HPDE6-E6E7 (cell line): ENCODE measurements at regions not wholly inside any gene's neighbourhood (a gene's known extent, or its start where the extent isn't known, plus 50 kb on each side); places are given as distances from the start of the nearest gene placed in this dataset.

Source experiments
- DNase-seq: peaks from one replicate; pipeline ENCODE4 v3.0.0; 2011; ENCODE audit warnings: missing footprints; ENCODE audit errors: extremely low spot score

DNA sequence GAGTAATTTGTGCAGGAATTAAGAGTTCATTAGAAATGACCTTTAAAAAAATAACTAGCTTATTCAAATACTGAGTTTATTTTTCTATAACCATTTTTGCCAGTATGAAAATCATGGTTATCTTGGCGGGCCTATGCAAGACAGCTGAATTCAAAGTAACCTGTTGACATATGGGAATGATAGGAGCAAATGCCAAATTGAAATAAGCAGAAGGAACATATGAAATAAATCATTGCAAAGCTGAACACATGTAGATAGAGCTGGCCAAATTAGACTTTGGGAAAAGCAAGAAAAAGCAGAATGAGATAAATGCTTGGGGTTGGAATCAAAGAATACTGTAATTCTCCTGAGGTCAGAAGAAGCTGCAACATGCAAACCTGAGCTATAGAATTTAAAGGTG, 372.5 kb downstream of the ADAMTS20 start:
- DNase-seq: no peak

DNA sequence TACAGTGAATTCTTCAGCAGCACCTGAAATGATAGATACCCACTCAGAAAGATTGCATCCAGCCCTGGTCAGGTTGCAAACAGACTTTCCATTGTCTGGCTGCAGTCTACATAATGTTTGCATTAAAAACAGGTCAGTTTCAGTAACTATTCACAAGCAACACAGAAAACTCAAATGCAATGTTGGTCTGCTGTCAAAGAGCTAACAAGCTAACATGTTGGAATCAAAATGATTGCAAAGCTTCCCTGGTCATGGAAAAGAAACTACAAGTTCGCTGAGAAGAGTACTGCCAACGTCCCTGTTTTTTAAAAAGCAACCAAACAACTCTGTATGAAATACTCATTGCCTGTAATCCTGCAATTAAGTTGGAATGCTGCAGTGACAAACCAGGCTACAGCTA, 374.7 kb downstream of the ADAMTS20 start:
- no peak for DNase-seq

DNA sequence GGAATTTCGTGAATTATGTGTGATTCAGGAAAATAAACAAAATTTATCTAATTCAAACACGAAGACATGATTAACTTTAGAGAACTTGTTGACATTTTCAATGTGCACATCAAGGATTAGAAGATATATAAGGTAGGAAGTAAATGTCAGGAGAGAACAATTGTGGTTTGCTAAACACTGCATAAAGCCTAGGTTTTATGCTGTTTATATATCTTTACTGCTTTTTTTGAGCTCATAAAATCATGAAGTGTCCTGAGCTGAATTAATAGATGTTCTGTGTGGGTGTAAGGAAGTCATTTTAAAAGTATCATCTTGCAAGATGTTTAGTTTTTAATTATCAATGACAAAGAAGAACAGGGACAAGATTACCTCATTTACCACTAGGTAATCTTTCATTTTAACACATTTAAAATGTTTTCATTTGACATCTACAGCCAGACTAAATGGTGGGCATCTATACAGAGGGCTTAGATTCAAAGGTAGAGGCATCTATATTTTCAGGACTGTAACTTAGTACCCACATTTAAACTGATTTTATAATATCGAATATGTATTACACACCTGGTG, 382.8 kb downstream of the ADAMTS20 start:
- no peak for DNase-seq

DNA sequence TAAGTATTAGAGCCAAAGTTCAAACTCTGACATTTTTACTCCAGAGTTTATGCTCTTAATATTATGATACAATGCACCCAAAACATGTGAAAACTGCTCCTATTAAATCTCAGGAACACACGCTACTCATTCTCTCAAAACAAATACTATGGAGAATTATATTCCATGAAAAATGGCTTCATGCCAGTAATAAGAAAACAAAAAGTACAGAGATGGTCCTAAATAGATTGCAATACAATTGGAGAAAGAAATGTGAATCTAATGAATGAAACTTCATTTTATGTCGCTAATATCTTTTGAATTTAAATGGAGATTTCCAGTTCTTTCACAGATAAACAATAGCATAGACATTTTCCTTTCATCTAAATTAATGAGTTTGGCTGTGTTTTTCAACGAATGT, 384.3 kb downstream of the ADAMTS20 start:
- no peak for DNase-seq

DNA sequence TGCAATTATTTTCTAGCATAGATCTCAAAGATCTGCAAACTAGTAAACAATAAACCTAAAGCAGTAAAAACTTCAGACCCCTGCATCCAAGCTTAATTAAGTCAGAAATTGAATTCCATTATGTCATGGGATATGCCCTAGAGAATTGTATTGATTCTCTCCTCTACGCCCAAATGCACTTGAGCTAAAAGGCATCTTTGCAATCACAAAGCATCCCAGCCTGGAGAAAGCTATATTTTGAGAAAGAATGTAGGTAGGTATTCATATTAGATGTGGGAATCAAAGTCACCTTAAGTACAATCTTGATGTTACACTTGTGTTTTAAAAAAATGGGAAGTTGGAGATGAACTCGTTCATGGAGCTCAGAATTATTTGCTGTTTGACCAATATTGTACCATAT, 386.7 kb downstream of the ADAMTS20 start:
- DNase-seq: no peak

- no peak for DNase-seq
These were observed 389.9 kb downstream of the ADAMTS20 start for GRCh38 chr12:43162138-43162537.

DNA sequence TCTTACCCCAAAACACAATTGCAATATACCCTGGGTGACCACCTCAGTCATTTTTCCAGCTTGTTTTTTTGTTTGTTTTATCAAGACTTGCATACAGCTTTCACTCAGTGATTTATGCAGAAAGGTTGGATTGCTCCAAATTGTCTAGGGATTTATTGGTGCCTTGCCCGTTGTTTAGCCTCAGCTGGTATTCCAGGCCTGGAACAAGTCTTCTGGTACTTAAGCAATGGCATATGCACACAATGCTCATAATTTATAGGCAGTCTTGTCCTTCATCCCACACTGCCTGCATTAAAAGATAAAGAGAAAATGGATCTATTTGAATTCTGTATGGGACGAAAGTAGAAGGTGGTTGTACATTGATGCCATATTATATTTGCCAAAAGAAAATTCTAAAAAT, 392.5 kb downstream of the ADAMTS20 start:
- no peak for DNase-seq

DNA sequence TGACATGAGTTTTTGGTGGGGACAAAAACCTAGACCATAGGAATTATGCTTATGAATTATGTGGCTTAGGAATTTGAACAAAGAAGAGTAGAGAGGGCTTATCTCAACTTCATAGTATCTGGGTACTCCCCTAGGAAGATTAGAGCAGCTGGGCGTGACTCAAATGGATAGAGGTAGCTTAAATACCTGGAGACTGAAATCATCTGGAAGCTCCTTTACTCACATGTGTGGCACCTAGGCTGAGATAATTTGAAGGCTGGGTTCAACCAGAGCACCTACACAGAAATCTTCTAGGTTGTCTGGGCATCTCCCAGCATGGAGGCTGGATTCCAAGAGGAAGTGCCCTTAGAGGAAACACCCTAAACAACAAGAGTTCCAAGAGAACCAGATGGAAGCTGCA, 393.9 kb downstream of the ADAMTS20 start:
- DNase-seq: no peak

- no peak for DNase-seq
These were observed 396.6 kb downstream of the ADAMTS20 start for GRCh38 chr12:43155376-43155775.

DNA sequence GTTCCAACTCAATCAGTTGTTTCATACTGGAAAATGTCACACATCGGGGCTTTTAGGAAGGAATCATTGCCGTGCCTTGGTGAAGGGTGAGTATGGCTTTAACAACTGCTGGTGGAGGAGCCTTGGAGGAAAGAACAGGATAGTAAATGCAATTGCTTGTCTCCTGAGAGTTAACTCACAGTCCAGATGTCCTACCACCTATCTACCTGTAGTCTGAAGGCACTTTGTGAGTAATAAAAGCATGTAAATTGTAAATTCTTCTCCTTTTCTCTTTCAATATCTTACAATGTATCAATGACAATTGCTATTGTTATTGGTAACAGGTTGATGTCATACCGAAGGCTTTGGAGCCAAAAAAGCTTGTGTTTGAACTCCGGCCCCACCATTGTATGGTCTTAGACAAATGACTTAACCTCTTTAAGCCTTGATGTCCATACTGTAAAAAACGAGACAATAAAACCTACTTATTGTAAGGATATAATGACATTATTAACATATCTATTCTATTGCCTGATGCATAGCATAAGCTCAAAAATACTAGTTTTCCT, 397.4 kb downstream of the ADAMTS20 start:
- DNase-seq: no peak

DNA sequence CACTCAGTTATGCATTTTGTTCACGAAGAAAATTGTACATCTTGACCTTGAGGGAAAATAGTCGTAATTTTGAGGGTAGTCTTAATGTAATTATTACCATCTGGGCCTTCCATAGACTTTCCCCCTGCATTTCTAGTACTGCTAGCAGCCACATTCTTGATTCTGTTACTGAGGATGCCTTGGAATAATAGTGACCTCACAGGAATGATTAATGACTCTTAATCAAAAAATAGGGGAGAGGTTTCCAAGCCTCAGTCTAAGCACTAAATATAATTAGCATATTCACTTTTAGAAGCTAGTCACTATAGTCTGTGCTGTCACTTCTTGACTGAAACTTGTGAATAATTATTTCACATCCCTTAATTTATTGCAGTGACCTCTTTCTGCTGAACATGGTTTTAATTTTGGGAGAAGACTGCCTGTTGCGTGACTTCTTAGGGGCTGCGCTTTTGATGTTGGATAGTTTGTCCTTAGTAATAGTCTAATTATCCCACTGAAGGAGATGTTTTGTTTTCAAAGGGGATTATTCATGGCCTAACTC, 400.5 kb downstream of the ADAMTS20 start:
- DNase-seq: no peak

DNA sequence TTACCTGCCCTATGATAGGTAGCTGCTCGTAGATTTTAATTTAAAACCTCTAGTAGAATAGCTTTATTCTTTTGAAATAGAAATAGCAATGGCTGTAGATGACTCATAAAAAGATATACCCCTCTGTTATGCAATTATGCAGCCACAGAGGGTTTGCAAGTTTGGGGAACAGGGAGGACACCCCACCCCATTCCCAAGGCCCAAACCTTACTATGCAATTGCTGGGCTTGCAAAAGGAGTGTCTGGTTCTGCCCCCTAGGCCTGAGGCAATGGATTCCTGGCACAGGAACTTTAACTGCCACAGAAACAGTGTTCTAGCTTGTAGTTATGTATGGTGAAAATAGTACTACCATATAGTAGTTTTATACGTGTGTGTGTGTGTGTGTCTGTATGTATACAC, 403.3 kb downstream of the ADAMTS20 start:
- DNase-seq: no peak

GRCh38 chr12:43147878-43148277, 404.1 kb downstream of the ADAMTS20 start:
- no peak for DNase-seq

DNA sequence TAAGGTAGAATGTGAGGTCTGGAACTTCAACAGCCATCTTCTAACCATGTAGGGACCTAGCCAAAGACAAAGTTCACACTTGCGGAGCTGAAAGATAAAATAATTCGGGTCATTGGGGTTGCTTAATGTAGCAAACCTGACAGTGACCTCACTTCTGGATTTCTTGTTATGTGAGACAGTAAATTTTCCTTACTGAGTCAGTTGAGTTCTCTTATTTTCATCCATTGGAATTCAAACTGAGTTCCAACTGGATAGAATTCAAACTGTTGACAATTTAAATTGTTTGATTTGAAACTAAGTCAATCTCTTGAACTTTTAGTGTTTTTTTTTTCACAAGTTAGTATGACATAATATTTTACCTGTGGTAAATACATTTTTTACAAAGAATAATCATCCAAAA, 406.5 kb downstream of the ADAMTS20 start:
- DNase-seq: no peak

- DNase-seq: no peak
These were observed 408.7 kb downstream of the ADAMTS20 start for GRCh38 chr12:43143278-43143677.

DNA sequence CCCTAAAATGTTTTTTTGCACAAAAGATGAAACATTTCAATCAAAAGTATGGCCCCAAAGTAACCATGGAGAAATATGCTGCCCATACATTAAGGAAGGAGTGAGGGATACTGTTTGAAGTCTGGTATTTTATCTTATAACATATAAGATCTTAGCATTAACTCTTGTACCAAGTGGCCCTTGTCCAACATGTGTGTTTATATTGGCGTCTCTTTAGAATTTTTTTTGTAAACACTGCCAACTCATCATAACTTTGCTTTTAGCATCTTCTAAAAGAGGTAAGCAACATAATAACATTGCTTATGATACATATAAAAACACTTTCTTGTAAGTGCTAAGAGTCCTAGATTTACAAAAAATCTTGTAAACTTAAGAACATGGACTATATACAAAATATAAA, 419.7 kb downstream of the ADAMTS20 start:
- no peak for DNase-seq

- no peak for DNase-seq
These were observed 420.7 kb downstream of the ADAMTS20 start for GRCh38 chr12:43131301-43131700.

- DNase-seq: no peak
These were observed 424.0 kb downstream of the ADAMTS20 start for GRCh38 chr12:43127886-43128549.

DNA sequence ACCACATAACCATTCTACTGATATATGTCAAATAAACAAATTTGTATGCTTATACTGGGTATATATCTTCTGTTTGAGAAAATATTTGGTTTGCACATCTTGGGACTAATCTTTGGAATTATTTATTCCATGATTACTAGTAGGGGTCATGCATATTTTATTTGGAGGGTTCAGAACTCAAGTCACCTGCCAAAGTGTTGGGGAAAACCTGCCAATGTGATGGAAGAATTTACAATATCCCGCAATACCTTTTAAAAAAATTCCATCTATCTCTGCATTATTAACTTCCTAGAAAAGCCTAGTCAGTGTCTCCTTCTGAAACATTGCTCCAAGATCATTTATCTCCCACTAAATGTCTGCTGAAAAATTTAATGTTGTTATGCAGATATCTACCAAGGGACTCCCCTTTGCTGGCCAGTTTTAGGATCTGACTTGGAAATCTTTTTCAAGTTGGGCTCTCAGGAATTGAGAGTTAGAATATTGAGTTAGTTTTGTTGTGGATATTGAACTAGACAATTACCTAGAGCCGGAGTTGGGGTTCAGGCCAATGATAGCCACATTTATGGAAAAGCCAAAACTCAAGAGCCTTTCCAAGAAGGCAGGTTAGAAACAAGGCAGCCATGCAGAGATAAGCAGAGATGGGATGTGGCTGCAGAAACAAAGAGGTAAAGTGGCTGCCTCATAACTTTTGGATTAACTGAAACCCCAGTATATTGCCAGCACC, 425.2 kb downstream of the ADAMTS20 start:
- no peak for DNase-seq

DNA sequence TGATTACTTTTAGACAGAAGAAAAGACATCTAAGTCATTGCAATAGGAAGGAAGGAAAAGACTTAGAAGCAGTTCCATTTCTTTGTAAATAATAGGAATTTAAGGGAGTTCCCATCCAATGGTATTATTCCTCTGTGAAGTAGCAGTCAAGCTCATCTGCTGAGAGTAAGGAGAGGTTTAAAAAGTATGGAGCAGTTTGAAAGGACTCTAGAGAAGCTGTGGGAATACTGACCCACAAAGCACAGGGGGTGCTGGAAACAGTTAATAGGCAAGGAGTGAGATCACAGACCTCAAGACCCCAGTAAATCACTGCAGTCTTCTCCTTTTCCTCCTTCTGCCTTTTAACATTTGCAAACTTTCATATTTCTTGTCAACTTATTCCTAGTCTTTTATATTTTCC, 428.5 kb downstream of the ADAMTS20 start:
- DNase-seq: no peak

GRCh38 chr12:43120150-43120549, 431.9 kb downstream of the ADAMTS20 start:
- no peak for DNase-seq

GRCh38 chr12:43118881-43119280, 433.1 kb downstream of the ADAMTS20 start:
- no peak for DNase-seq

DNA sequence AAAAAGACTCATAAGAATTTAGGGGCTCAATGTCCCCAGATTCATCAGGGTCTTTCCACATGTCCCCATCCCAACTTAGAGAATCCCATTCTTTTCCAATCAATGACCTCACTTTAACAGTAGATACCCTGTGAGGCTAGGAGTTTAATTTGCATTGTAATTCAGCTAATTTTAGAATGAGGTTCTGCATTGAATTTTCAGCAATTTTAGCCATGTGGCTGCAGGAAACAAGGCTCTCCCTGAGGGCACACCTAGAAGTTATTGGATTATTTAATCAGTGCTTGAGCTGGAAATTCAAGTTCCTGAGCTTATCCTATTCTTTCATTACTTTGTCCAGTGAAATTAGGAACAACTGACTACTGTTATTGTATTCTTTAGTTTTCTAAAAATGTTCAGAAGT, 433.8 kb downstream of the ADAMTS20 start:
- DNase-seq: no peak
